Stomach (tissue), 4 donors: ENCODE measurements at regions not wholly inside any gene's neighbourhood (a gene's known extent, or its start where the extent isn't known, plus 50 kb on each side); places are given as distances from the start of the nearest gene placed in this dataset.

Source experiments
- EP300 ChIP-seq: sonication (generic); formaldehyde crosslinking; IDR thresholded peaks from one replicate; pipeline ENCODE4 v1.6.1; 2017; ENCODE audit warnings: antibody characterized with exemption
- POLR2A ChIP-seq, 4 donors: fragments of 450-650 bp; IDR thresholded peaks; one replicate each; pipeline ENCODE4 v1.6.1; 2016; ENCODE audit warnings: antibody characterized with exemption in 4 of 4, control low read depth in 2 of 4, mild to moderate bottlenecking in 1 of 4, moderate library complexity in 1 of 4
- POLR2AphosphoS5 ChIP-seq, 3 donors: sonication (generic); formaldehyde crosslinking; IDR thresholded peaks; one replicate each; pipeline ENCODE4 v1.6.1; 2016; ENCODE audit warnings: antibody characterized with exemption in 3 of 3
- TF ChIP-seq, protein P1 (sequence below), 7 experiments: fragments of 450-650 bp in 4 of 7; fragments of 200-600 bp in 3 of 7; sonication (generic) in 3 of 7; IDR thresholded peaks; one replicate each; pipeline ENCODE4 v1.5.1; 2016 to 2019; ENCODE audit warnings: antibody characterized with exemption in 7 of 7, control low read depth in 2 of 7, mild to moderate bottlenecking in 1 of 7

DNA sequence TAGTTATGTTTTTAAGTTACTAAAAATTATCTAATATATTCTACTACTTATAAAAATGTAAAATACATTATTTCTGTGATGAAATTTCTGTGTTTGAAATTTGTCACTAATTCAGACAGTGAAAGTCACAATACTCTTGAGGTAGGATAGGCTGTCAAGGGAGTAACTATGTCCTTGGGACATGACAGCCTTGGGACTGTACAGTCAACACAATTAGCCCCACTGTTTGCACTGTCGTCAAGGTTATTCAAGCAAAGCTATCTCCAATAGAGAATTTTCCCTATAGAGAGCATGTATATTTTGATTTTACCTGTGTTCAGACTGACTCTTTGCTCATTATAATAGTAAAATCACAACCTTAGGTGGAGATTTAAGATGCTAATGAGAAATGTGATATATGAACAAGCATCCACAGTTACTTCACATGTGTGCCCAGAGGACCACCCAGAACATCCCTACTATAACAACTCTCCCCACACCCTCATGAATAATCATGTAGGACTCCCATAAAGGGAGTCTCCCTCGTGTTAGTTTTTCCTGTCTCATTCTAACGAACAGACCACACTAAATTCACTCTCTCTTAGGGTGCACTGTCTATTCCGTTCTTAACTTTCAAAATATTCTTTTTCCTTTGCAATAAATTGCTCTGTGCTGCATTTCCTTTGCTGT is 1476.3 kb upstream of the CADM2 start:
- TF ChIP-seq POLR2A (IDR thresholded peaks at IDR 0.05) (no peak), POLR2AphosphoS5 (IDR thresholded peaks at IDR 0.05) (no peak), EP300 (no peak)
- TF ChIP-seq, protein P1, sequence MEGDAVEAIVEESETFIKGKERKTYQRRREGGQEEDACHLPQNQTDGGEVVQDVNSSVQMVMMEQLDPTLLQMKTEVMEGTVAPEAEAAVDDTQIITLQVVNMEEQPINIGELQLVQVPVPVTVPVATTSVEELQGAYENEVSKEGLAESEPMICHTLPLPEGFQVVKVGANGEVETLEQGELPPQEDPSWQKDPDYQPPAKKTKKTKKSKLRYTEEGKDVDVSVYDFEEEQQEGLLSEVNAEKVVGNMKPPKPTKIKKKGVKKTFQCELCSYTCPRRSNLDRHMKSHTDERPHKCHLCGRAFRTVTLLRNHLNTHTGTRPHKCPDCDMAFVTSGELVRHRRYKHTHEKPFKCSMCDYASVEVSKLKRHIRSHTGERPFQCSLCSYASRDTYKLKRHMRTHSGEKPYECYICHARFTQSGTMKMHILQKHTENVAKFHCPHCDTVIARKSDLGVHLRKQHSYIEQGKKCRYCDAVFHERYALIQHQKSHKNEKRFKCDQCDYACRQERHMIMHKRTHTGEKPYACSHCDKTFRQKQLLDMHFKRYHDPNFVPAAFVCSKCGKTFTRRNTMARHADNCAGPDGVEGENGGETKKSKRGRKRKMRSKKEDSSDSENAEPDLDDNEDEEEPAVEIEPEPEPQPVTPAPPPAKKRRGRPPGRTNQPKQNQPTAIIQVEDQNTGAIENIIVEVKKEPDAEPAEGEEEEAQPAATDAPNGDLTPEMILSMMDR (IDR thresholded peaks at IDR 0.05) = no peak
